ENCODE measurements at regions not wholly inside any gene's neighbourhood (a gene's known extent, or its start where the extent isn't known, plus 50 kb on each side); places are given as distances from the start of the nearest gene placed in this dataset.

- TF ChIP-seq CTCF (IDR thresholded peaks at IDR 0.05) (no peak), POLR2A (IDR thresholded peaks at IDR 0.05) (no peak)
Measured at GRCh38 chr9:3118081-3118480, 274.2 kb upstream of the PUM3 start.

All from testis (tissue), 2 donors.